ENCODE measurements at regions not wholly inside any gene's neighbourhood (a gene's known extent, or its start where the extent isn't known, plus 50 kb on each side); places are given as distances from the start of the nearest gene placed in this dataset.

DNA sequence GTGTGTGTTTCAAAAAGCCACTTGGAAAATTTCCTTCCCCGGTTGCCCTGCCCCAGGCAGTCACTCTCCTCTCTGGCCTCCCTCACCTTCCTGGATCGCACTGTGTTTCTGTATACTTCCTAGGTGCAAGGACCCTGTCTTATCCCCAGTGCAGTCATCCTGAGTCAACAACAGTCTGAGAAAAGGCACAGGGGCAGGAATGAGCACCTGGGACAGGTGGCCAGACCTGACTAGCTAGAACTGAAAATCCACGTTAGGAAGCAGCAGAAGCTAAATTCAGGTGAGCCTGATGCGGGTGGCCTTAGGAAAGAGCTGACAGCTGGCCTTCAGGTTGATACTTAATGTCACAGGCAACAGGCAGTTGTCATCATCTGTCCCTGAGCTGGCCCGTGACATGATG, 62.9 kb upstream of the VGLL4 start:
- H3K4me1 Mint-ChIP-seq (ENCODE audit: low read depth): no peaks in the 10 kb centered on the region
- H3K36me3 Mint-ChIP-seq (ENCODE audit: low read depth): peaks cover 6% of the 10 kb centered on the region
- no peak overlapping the region for H3K27ac Mint-ChIP-seq
- intact Hi-C loops (cut with micrococcal nuclease): no loop called here
- CTCF ChIA-PET: no interaction called here
- no peak overlapping the region for H3K4me3 Mint-ChIP-seq
- peaks cover 10% of the 10 kb centered on the region for H3K9me3 Mint-ChIP-seq
- H3K27me3 Mint-ChIP-seq (ENCODE audit: low read depth): no peaks in the 10 kb centered on the region
- DNase-seq: no peak

DNA sequence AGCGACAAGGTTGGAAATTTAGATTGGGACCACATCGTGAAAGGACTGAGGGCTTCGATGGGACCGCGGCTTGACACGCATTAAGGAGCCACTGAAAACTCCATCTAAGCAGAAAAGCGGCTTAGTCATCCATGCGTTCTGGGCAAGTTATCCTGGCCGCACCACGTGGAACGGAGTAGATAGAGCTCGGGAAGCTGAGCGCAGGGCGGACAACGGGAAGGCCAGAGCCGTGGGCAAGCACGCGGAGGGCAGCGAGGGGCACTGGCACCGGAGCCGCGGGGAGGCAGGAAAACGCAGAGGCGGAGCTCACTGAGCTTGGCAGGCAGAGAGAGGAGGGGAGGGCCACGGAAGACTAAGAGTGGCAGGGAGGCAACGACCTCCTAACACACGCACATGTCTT, 61.3 kb upstream of the VGLL4 start:
- DNase-seq: no peak
- H3K4me3 Mint-ChIP-seq: peak overlapping the region; percentile 45
- CTCF ChIA-PET: no interaction called here
- peaks cover 6% of the 10 kb centered on the region for H3K36me3 Mint-ChIP-seq (ENCODE audit: low read depth)
- intact Hi-C loops (cut with micrococcal nuclease): no loop called here
- no peak overlapping the region for H3K27ac Mint-ChIP-seq
- H3K9me3 Mint-ChIP-seq: peaks cover 7% of the 10 kb centered on the region
- no peaks in the 10 kb centered on the region for H3K4me1 Mint-ChIP-seq (ENCODE audit: low read depth)
- H3K27me3 Mint-ChIP-seq (ENCODE audit: low read depth): no peaks in the 10 kb centered on the region

DNA sequence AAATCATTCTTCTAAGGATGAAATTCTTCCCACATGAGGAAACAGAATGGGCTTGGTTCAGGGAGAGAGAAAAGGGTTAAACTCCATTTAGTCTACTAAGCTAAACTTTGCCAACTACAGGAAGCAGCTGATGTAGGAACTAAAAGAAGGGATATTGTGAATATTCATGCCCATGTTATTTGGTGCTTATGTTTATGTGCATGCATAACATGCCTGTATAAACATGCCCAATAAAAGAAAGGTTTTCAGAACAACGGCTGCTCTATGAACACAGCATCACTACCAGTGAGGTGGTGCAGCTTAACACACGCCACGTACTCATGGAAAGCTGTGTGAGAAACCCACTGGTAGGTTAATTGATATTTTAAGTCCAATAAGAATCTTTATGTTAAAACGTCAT, 59.4 kb upstream of the VGLL4 start:
- Mint-ChIP-seq H3K9me3 (no peaks in the 10 kb centered on the region), H3K4me3 (no peak overlapping the region), H3K27ac (no peak overlapping the region), H3K36me3 (ENCODE audit: low read depth) (peaks cover 3% of the 10 kb centered on the region), H3K4me1 (ENCODE audit: low read depth) (no peaks in the 10 kb centered on the region), H3K27me3 (ENCODE audit: low read depth) (no peaks in the 10 kb centered on the region)
- intact Hi-C loops (cut with micrococcal nuclease): no loop called here
- CTCF ChIA-PET: no interaction called here
- no peak for DNase-seq

DNA sequence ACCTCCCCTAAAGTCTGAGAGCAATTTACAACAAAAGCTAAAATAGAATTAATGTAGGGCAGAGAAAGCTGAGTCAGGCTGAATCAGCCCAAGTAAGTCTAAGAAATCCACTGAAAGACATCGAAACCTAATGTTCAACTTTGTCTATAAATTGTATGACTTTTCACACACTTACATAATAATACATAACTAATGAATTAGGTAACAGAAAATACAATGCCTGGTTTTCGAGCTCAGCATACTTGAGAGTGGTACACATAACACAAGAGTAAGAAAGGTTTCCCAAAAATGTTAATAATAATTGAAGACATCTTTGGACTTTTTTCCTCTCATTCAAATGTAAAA, 55.3 kb upstream of the VGLL4 start:
- intact Hi-C loops (cut with micrococcal nuclease): no loop called here
- CTCF ChIA-PET: no interaction called here
- Mint-ChIP-seq H3K36me3 (ENCODE audit: low read depth) (peaks cover 2% of the 10 kb centered on the region), H3K27me3 (ENCODE audit: low read depth) (no peaks in the 10 kb centered on the region), H3K9me3 (no peaks in the 10 kb centered on the region), H3K4me3 (no peak overlapping the region), H3K4me1 (ENCODE audit: low read depth) (no peaks in the 10 kb centered on the region), H3K27ac (no peak overlapping the region)
- DNase-seq: no peak

DNA sequence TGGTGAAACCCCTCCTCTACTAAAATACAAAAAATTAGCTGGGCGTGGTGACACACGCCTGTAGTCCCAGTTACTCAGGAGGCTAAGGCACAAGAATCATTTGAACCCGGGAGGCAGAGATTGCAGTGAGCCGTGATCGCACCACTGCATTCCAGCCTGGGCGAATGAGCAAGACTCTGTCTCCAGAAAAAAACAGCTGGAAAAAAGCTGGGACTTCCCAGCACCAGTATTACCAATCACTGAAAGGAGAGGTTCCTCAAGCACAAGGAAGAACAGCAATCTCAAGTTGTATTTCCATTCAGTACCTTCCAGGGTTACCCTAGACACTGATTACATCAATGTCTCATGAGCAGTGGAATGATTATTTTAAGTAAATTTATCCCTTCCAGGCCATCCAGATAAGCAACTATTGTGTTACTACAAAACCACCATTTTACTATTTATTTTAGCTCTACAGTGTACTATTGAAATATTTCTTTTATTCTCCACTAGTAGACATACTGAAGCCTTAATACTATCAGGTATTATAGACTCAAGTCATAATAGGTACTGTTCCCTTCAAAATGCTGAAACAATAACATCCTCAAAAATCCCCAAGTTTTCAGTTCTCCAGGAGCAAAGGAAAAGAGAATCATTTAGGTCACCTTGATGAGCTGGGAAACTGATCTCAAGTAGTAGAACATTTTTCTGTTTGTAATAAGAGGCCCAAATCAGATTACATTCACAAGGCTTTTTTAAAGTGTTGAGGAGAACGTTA, 54.8 kb upstream of the VGLL4 start:
- CTCF ChIA-PET: no interaction called here
- Mint-ChIP-seq H3K4me3 (no peak overlapping the region), H3K4me1 (ENCODE audit: low read depth) (no peaks in the 10 kb centered on the region), H3K27ac (no peak overlapping the region), H3K27me3 (ENCODE audit: low read depth) (no peaks in the 10 kb centered on the region), H3K36me3 (ENCODE audit: low read depth) (peaks cover 2% of the 10 kb centered on the region), H3K9me3 (no peaks in the 10 kb centered on the region)
- intact Hi-C loops (cut with micrococcal nuclease): no loop called here
- DNase-seq: no peak

DNA sequence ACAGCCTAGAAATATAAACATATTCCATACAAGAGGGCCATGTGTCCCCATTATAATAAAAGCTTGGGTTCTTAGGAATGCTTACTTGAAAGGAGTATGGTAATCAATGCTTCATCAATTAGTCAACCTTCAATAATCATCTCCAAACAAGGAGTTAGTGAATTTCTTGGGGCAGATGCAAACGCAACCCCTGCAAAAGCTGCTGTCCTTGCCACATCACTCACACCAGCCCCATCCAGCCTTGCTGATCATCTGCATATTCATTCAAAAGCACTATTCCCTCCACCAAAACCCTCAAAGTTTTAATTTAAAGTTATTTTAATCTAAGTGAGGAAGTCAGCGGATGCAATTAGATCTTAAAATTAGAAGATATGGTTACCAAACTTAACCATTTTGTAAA, 54.0 kb upstream of the VGLL4 start:
- H3K4me3 Mint-ChIP-seq: no peak overlapping the region

DNA sequence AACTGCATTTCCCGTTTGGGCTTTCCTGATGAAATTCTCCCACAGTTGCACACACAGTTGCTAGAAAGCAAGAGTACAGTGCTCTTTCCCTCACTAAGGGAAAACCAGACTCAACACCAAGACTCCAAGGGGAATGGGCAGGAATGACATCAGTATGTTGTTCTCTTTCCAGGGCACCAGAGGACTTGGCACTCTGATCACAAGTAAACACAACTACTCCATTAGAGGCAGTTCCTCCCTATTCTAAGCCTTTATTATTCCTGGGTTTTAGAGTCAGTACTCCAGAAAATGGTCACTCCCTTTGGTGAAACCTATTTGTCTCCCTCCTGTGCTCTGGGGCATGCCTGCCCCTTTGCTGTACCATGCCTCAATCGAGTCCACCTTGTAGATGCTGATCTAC, 52.3 kb upstream of the VGLL4 start:
- H3K27ac Mint-ChIP-seq: no peak overlapping the region
- H3K36me3 Mint-ChIP-seq (ENCODE audit: low read depth): peaks cover 5% of the 10 kb centered on the region
- intact Hi-C loops (cut with micrococcal nuclease): no loop called here
- DNase-seq: no peak
- CTCF ChIA-PET: no interaction called here
- H3K9me3 Mint-ChIP-seq: no peaks in the 10 kb centered on the region
- no peaks in the 10 kb centered on the region for H3K27me3 Mint-ChIP-seq (ENCODE audit: low read depth)
- H3K4me1 Mint-ChIP-seq (ENCODE audit: low read depth): no peaks in the 10 kb centered on the region
- no peak overlapping the region for H3K4me3 Mint-ChIP-seq

More for the DNA sequence above, 54.0 kb upstream of the VGLL4 start:
- DNase-seq: no peak
- CTCF ChIA-PET: no interaction called here
- intact Hi-C loops (cut with micrococcal nuclease): no loop called here
- Mint-ChIP-seq H3K36me3 (ENCODE audit: low read depth) (peaks cover 2% of the 10 kb centered on the region), H3K27me3 (ENCODE audit: low read depth) (no peaks in the 10 kb centered on the region), H3K27ac (no peak overlapping the region), H3K4me1 (ENCODE audit: low read depth) (no peaks in the 10 kb centered on the region), H3K9me3 (no peaks in the 10 kb centered on the region)
